GM19463 (cell line): ENCODE measurements at regions not wholly inside any gene's neighbourhood (a gene's known extent, or its start where the extent isn't known, plus 50 kb on each side); places are given as distances from the start of the nearest gene placed in this dataset.

Source experiments
- ATAC-seq: cut with Tn5 transposase; IDR thresholded peaks from one replicate; pipeline ENCODE4 v1.9.1; 2021; ENCODE audit warnings: mild to moderate bottlenecking, moderate library complexity; ENCODE audit not compliant: unreplicated experiment

DNA sequence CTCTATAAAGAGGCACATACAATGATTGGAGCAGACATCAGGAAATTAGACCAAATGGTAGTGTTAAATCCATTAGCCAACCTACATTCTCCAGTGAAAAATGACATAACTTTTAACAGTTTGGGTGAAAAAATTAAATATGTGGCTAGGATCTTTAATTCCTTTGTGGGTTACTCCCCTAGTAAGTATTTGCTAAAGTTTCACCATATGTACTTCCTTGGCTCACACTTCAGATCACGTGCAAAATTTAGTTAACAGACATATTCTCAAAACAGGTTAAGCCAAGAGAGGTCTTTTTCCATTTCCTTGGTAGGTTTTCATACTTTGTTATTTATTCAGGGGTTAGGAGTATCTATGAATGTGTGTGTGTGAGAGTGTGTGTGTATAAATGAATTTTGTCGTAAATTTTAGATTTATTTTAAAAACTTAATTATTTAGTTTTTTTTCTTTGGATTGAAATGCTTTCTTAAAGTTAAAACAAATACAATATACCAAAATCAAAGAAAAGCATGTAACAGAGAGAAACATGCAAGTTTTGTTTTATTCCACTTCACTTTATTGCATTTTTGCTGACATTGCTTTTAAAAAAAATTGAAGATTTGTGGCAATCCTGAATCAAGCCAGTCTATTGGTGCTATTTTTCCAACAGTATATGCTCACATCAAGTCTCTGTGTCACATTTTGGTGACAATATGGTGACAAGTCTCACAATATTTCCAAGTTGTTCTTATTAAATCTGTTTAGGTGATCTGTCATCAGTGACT lies 258.7 kb downstream of the FLRT2 start:
- no peak for ATAC-seq

DNA sequence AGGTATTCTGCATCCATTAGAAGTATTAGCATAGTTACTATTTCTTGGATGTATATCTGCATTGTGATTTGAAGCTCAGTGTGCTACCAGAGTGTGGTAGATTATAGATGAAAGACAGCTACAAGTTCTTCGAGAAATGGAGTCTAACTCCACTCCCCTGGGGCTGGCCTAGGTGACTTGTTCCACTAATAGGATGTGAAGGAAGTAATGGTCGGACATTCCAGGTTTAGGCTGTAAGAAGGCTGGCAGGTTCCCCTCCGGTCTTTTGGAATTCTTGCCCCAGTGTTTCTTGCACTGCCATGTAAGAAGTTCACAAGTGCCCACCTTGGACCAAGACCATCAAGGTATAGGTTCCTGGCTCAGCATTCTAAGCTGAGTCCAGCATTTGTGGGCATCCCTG lies 236.4 kb downstream of the FLRT2 start:
- no peak for ATAC-seq

DNA sequence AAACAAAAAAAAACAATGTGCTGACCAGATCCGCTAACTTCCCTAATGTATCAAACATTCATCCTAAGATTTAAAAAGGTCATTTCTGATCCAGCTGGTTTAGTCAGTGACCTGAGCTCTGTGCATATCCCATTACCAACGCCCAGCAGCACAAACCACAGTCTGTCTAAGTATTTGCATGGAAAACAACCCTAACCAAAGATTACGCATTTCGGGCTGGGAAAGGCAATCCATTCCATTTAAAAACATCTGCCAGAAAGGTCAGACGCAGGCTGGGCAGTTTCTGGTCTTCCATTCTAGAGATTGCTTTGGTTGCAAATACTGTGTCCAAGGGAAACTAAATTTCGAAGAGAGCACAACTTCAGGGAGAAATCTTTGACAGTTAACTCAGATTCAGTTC lies 234.9 kb downstream of the FLRT2 start:
- no peak for ATAC-seq

DNA sequence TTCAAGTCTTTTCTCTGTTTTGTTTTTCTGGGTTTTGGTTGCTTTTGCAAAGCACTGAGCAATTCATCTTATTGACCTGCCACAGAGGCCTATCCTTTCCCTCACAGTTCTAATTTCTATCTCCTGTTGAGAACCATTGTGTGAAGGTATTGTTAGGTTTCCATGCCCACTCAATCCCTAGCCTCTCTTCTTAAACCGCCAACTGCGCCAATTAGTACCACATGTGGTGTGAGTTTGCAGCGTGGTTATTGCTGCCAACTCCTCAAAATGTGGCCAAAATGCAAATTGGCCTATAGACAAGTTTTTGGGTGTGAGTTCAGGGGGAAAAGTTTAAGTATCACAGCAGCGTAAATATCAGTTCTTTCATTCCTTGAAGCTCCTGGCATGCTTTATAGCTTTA lies 232.6 kb downstream of the FLRT2 start:
- no peak for ATAC-seq

DNA sequence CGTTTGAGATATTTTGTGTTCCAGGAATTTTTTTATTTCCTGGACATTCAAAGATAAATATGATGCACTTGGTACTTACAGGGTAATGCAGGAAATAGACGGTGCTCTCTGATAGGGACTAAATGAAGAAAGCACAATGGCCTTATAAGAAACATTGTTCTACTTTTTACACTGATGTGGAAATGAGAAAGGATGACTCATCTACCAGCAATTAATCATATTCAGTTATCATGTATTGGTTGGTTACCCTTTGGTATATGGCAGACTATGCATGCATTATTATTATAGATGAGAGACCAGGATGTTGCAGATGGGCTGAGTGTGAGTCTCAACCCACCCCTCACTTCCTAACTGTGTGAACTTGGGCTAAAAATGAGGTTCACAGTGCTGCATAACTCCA lies 222.2 kb downstream of the FLRT2 start:
- ATAC-seq = no peak

DNA sequence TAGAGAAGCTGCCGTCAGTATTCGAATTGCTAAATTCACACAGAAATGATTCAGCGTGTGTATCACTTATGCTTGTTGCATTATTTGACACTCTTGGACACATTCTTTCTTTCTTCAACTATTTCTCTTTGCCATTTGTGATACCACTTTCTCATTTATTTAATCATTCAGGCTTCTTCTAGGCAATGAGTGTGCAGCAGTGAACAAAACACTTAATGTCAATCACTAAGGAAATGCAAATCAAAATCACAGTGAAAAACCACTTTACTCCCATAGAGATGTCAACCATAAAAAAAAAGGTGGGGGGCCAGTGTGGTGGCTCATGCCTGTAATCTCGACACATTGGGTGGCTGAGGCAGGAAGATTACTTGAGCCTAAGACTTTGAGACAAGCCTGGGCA lies 214.6 kb downstream of the FLRT2 start:
- no peak for ATAC-seq

DNA sequence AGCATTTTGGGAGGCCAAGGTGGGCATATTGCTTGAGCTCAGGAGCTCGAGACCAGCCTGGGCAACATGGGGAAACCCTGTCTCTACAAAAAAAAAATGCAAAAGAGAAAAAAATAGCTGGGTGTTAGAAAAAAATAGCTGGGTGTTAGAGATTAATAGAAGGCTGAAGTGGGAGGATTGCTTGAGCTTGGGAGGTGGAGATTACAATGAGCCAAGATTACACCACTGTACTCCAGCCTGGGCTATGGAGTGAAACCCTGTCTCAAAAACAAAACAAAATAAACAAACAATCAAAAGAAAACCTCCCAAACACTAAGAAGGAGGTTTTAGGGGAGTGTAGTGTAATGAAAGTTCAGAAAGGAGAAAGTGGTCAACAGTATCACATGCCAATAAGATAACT lies 202.1 kb downstream of the FLRT2 start:
- no peak for ATAC-seq

DNA sequence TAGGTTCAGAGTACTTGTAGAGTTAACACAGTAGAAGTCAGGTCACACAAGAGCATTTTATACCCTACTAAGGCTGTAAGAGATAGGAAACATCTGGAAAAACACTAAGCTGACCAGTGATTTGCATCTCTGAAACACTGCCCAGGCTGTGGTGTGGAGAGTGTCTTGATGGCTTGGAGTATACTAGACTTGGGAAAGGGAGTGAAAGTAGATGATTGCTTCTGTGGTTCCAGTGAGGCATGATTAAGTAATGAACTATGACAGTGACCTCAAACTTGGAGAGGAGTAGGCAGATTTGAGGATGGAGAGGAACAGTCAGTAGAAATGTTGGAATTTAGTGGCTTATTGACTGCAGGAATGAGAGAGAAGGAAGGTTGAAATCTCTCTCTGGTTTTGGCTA lies 201.2 kb downstream of the FLRT2 start:
- ATAC-seq = no peak

DNA sequence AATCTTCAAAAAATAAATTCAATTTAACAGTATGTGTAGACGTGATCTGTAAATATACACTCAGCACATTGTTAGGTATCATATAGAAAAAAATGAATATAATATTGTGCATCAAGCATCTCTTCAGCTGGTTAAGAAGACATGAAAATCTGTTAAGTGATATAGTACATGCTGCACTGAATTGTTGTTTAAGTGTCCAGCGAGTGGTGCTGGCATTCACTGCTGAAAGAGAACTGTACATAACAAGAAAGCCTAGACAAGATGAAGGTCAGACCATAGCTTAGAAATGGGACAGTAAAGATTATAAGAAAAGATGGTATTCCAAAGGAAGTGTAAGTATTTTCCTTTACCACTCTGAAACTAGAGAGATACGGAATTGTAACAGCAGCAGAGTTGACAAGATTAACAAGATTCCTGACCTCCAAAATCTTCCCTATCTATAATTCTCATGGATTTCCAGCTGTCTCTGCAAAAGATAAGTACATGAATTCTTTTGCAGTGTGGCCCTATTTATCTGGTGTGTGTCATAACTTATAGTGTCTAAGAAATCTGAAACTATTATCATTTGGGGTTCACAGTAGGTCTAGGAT lies 198.6 kb downstream of the FLRT2 start:
- no peak for ATAC-seq

DNA sequence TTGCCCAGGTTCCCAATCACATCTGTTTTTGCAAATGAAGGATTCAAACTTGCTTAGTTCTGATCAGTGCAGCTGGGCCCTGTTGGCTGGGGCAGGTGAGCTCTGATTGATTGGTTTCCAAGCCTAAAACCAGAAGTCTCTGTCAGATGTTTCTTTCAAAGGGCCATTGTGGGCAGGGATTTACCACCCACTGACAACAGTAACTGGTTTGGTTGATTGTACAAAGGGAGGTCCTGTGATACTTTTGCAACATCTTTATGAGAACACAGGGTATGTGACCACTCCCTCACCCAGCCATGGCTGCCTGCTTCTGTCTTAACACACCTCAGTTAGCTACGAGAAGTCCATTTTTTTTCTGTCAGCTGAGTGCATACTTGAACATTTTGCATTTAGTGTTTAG lies 184.1 kb downstream of the FLRT2 start:
- no peak for ATAC-seq

DNA sequence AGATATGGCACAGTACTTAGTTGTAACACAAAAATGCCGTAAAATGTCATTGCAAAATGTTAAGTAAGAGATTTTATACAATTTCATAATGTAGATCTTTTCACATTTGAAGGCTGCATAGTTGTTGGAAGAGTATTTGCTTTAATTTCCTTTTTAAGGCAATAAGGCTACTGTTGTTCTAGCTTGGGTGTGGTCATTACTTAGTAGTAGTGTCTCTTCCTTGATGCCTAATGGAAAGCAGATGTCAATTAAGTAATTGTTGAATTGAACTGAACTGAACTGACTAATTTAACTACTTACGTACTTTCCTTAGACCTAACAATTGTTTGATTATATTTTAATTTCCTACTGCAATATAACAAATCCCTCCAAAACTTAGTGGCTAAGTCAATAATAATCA lies 181.7 kb downstream of the FLRT2 start:
- ATAC-seq = no peak
